NCI-H1105 (cell line): ENCODE measurements at regions not wholly inside any gene's neighbourhood (a gene's known extent, or its start where the extent isn't known, plus 50 kb on each side); places are given as distances from the start of the nearest gene placed in this dataset.
"Not testable (repeated sequence)": the region's sequence is repeated elsewhere in the genome, so short reads cannot be mapped to it uniquely, and the experiment has no call there.

Experiments used
- DNase-seq: peaks from one replicate; lab custom pipeline; 2025; lab: John Stamatoyannopoulos, UW

- no peak for DNase-seq
Observed at GRCh38 chr5:67814569-67815311, 400.8 kb upstream of the PIK3R1 start.

GRCh38 chr5:67813877-67814539 is 401.5 kb upstream of the PIK3R1 start:
- no peak for DNase-seq

GRCh38 chr5:67809589-67809988 is 406.0 kb upstream of the PIK3R1 start:
- DNase-seq = peak; percentile 31

GRCh38 chr5:67808340-67808739 is 407.2 kb upstream of the PIK3R1 start:
- DNase-seq = no peak

- DNase-seq = no peak
Observed at GRCh38 chr5:67807439-67807888, 408.1 kb upstream of the PIK3R1 start.

GRCh38 chr5:67806654-67807438 is 408.7 kb upstream of the PIK3R1 start:
- no peak for DNase-seq

GRCh38 chr5:67805666-67806348 is 409.7 kb upstream of the PIK3R1 start:
- no peak for DNase-seq

GRCh38 chr5:67802766-67803165 is 412.8 kb upstream of the PIK3R1 start:
- no peak for DNase-seq

GRCh38 chr5:67799732-67800234 is 415.8 kb upstream of the PIK3R1 start:
- no peak for DNase-seq

GRCh38 chr5:67798470-67798869 is 417.1 kb upstream of the PIK3R1 start:
- DNase-seq = not testable (repeated sequence)

GRCh38 chr5:67795781-67796477 is 419.6 kb upstream of the PIK3R1 start:
- DNase-seq = no peak

GRCh38 chr5:67793966-67794365 is 421.6 kb upstream of the PIK3R1 start:
- no peak for DNase-seq

- no peak for DNase-seq
Observed at GRCh38 chr5:67793418-67793817, 422.1 kb upstream of the PIK3R1 start.

- DNase-seq = no peak
Observed at GRCh38 chr5:67792891-67793290, 422.7 kb upstream of the PIK3R1 start.

GRCh38 chr5:67790390-67790789 is 425.2 kb upstream of the PIK3R1 start:
- DNase-seq = no peak

GRCh38 chr5:67779893-67780623 is 435.5 kb upstream of the PIK3R1 start:
- peak; percentile 59 for DNase-seq

GRCh38 chr5:67774786-67775185 is 440.8 kb upstream of the PIK3R1 start:
- DNase-seq = no peak

- DNase-seq = no peak
Observed at GRCh38 chr5:67774267-67774552, 441.3 kb upstream of the PIK3R1 start.

- DNase-seq = no peak
Observed at GRCh38 chr5:67773411-67774266, 441.9 kb upstream of the PIK3R1 start.

GRCh38 chr5:67771791-67772190 is 443.8 kb upstream of the PIK3R1 start:
- no peak for DNase-seq
